ENCODE measurements at regions not wholly inside any gene's neighbourhood (a gene's known extent, or its start where the extent isn't known, plus 50 kb on each side); places are given as distances from the start of the nearest gene placed in this dataset.

- TF ChIP-seq ZNF610 (tag by site-specific recombination; IDR thresholded peaks at IDR 0.05; ENCODE audit: borderline replicate concordance): no peak
- TF ChIP-seq ZNF354C (tag by site-specific recombination; IDR thresholded peaks at IDR 0.05; ENCODE audit: borderline replicate concordance, low read depth): no peak
- TF ChIP-seq ZNF169 (tag by site-specific recombination; IDR thresholded peaks at IDR 0.05): no peak
- no peak for TF ChIP-seq ZBTB48 (tag by site-specific recombination; IDR thresholded peaks at IDR 0.05)
- no peak for TF ChIP-seq ZNF555 (tag by site-specific recombination; conservative IDR thresholded peaks at IDR 0.05)
- no peak for TF ChIP-seq ZNF146 (tag by site-specific recombination; IDR thresholded peaks at IDR 0.05)
- no peak for TF ChIP-seq CTCF (tag by site-specific recombination; IDR thresholded peaks at IDR 0.05)
- no peak for TF ChIP-seq ZNF114 (tag by site-specific recombination; IDR thresholded peaks at IDR 0.05)
- no peak for TF ChIP-seq ZNF791 (tag by site-specific recombination; IDR thresholded peaks at IDR 0.05)
These were observed 145.1 kb downstream of the NFKBIZ start for GRCh38 chr3:101994386-101994785.

All from HEK293 (cell line).